GM18867 (cell line): ENCODE measurements at regions not wholly inside any gene's neighbourhood (a gene's known extent, or its start where the extent isn't known, plus 50 kb on each side); places are given as distances from the start of the nearest gene placed in this dataset.

ENCODE experiments used
- ATAC-seq: cut with Tn5 transposase; IDR thresholded peaks from one replicate; pipeline ENCODE4 v1.9.1; 2021; ENCODE audit warnings: mild to moderate bottlenecking, moderate library complexity; ENCODE audit not compliant: unreplicated experiment

DNA sequence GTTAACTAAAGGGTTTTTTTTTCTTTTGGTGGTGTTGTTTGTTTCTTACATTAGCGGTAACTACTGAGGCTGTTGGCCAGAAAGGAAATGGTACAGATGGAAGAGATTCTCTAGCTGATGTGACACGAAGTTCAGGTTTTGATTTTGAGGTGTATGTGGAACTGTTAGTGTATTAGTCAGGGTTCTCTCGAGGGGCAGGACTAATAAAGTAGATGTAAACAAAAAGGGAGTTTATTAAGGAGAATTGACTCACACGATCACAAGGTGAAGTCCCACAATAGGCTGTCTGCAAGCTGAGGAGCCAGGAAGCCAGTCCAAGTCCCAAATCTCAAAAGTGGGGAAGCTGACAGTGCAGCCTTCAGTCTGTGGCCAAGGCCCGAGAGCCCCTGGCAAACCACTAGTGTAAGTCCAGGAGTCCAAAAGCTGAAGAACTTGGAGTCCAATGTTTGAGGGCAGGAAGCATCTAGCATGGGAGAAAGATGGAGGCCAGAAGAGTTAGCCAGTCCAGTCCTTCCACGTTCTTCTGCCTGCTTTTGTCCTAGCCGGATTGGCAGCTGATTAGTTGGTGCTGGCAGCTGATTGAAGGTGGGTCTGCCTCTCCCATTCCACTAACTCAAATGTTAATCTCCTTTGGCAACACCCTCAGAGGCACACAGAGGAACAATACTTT, 577.6 kb downstream of the EFNB2 start:
- ATAC-seq = no peak

DNA sequence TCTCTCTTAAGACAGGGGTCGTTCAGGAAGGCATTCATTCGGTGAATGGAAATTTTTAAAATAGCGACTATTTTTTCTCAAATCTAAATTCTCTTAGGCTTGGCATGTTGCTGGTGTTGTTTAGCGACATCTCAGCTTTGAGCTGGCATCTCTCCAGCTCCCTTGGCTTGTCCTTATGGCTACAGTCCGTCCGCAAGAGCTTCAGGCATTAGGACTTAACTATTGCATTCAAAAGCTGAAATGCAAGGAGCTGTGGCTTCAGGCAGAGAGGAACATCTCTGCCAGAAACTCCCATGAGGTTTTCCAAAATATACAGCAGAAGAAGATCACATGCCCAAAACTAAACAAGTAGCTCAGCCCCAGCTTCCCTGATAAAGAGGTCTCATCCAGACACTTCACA, 578.5 kb downstream of the EFNB2 start:
- no peak for ATAC-seq

DNA sequence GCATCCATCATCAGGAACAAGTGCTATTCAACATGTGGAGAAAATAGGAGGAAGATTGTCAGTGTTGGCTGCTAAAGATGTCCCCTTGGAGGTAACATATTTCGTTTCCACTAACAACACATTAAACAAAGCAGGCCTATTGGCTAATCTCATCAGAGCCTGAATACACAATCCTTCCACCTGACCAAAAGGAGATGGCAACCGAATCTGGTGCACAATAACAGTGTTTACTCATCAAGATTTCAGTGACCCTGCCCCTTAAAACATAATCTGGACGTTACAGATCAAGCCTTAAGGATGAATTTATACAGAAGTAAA, 582.5 kb downstream of the EFNB2 start:
- no peak for ATAC-seq

DNA sequence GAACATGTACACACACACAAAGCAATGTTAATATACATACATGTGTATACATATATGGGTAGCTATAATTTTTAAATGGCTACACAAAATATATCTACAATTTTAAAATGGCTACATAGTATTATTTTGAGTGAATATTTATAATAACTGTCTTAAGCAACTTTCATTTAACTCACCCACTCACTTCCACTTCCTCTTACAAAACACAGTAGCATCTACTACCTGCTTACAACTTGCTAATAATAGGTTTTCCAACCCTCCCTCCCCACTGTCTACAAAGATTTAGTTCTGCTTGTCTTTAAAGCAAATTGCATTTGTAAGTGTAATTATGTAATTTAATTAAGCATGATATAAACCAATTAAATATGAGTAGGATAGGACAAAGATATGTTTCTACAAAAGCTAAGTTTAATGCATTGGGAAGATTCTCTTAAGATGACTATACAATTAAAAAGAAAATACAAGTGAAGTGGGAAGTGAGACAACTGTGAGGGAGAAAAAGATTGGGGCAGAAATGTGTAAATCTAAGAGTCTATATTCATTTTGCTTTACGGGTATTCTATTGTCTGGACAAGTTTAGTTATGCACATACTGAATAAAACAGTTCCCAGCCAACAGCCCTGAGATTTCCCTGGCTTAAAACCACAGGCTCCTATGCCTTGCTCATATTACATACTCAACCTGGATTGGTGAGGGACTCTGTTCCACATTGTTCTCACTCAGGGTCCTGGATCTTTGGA, 583.1 kb downstream of the EFNB2 start:
- no peak for ATAC-seq

DNA sequence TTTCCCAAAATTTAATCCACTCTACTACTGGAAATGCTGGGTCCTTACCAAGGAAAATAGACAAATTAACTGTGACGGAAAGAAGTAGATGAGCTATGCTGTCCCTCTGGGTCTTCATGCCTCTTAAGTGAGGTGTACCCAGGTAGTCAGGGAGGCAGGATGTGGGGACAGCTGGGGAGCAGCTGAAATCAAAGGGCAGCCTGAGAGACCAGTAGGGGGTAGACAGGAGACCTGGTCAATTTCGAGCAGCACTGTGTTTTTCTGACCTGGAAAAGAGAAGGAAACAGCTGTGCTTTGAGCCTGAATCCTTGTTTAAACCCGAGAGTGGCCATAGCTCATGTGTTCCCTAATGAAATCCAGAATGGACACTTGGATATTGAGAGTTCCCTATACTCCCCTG, 587.3 kb downstream of the EFNB2 start:
- ATAC-seq = no peak

DNA sequence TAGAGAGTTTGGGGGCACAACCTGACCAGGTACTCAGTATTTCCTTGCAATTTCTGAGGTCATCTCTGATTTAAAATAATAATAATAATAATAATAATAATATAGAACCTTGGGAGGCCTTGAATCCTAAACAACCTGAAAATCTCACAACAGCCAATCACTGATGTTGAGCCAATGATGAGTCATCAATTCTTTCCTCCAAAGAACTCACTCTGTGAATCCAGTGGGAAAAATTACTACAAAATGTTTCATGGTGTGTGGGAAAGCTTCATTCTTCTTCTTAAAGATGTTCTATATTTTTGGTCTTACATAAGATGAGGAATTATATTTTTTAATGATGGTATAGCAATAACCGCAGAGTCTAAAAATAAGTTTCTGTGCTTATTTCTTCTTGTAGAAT, 594.6 kb downstream of the EFNB2 start:
- no peak for ATAC-seq

DNA sequence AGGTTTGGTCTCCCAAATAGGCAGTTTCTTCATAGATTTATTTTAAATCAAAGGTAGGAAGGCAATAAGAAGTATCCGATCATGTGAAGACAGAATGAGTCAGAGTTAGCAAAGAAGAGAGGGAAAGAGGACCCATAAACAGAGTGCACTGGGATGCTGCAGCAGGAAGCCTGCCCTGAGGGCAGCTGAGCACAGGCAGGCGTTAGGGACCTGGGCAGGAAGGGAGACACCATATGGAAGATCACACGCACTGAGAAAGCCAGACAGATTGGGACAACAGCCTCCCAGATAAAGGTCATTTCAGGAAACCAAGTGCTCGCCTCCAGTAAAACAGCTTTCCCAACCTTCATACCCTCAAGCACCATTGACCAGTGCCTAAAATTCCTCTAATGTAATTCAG, 598.0 kb downstream of the EFNB2 start:
- ATAC-seq = no peak

DNA sequence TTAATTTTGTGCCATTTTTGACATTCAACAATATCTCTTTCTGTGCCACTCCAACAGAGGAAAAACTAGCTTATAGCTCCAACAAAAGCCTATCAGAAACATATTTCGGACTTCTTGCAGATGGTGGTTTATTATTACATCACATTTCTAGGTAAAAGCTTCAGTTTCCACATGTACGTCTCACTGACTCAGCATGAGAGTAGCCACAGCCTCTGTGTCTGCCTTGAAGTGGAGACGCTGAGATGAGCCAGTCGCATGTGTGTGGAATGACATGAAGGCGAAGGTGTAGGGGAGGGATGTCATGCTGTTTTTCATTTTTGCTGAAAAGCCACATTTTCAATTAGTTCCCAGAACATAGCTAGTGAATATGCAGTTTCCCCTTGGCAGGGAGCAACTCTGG, 598.6 kb downstream of the EFNB2 start:
- no peak for ATAC-seq

DNA sequence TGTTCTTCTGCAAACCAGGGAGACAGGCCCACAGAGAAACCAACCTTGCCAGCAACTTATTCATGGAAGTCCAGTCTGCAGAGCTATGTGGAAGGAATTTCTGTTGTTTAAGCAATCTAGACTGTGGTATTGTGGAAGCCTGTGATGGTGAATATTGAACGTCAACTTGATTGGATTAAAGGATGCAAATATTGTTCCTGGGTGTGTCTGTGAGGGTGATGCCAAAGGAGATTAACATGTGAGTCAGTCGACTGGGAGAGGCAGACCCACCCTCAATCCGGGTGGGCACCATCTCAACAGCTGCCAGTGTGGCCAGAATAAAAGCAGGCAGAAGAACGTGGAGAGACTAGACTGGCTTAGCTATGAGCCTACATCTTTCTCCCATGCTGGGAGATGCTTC, 606.0 kb downstream of the EFNB2 start:
- no peak for ATAC-seq

DNA sequence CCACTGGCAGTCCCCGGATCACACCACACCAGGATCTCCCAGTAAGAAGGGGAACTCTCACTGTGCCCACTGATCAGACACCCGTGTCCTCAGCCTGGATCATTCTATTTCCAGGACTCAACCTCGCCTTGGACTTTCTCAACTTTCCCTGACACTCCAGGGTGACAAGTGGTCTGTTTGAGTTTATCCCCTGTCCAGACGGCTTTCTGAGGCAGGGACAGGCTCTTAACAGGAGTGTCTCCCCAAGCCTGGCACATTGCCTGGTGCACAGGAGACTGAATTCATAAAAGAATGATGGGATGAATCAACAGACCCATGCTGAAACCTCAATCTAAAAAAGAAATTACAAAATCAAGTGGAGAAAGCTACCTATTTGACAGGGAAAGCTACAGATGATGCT, 606.6 kb downstream of the EFNB2 start:
- ATAC-seq = no peak

DNA sequence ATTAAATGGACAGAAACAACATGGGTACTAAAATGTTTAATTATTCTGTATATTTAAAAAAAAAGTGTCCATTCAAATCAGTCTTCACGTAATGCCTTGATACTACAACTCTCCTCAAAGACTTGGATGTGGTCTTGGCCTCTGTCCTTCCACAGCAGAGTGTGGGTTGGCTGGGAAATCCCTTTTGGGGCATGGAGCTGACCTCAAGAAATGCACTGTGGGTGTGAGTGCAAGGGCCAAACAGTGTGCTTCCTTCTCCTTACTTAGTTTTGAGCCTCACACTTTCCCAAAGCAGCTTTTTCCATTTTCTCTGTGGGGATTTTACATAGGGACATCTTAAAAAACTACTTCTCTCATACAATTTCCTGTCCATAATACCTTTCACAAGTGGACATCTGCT, 607.4 kb downstream of the EFNB2 start:
- ATAC-seq = no peak

DNA sequence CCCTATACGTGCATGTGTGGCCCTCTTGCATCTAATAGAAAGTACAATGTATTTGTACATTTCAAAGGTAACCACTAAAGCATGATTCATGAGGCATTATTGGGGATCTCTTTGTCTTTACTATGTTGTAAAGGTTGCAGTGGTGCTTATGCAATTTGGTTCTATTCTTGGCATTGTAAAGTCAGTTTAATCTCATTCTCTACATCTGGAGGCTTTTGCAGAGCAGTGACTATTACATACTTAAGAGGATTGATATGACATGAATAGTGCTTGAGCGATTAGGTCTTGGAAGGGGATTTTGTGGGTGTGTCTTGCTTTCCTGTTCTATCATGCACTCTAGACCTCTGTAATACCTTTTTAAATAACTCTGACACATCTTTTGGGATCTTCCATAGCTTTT, 610.0 kb downstream of the EFNB2 start:
- ATAC-seq = no peak

DNA sequence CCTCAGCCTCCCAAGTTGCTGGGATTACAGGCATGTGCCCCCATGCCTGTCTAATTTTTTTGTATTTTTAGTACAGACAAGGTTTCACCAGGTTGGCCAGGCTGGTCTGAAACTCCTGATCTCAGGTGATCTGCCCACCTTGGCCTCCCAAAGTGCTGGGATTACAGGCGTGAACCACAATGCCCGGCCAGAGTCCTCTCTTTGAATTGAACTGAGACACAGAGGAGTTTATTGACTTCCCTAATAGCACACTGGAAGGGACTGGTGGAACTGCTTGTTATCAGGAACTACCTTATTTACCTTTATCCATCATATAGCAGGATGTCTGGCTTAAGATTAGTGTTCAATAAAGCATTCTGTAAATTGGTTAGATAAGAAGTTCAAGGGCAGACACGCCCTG, 613.8 kb downstream of the EFNB2 start:
- ATAC-seq = no peak

DNA sequence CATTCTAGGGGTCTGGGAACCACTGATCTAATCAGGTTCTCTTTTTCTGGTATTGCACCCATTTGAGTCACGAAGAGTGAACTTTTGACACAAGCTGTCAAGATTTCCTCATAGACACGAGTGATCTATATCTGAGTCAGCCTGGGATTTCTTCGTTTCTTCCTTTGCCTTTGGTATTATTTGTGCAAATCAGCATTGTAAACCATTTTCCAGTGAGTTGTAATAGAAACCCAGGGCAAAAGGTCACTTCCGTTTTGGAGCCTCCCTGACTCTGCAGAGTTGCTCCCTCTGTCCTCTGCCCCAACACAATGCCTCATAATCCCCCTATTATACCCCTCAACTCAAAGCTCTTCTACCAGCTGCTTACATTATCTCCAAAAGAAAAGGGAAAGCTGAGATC, 615.1 kb downstream of the EFNB2 start:
- ATAC-seq = no peak

DNA sequence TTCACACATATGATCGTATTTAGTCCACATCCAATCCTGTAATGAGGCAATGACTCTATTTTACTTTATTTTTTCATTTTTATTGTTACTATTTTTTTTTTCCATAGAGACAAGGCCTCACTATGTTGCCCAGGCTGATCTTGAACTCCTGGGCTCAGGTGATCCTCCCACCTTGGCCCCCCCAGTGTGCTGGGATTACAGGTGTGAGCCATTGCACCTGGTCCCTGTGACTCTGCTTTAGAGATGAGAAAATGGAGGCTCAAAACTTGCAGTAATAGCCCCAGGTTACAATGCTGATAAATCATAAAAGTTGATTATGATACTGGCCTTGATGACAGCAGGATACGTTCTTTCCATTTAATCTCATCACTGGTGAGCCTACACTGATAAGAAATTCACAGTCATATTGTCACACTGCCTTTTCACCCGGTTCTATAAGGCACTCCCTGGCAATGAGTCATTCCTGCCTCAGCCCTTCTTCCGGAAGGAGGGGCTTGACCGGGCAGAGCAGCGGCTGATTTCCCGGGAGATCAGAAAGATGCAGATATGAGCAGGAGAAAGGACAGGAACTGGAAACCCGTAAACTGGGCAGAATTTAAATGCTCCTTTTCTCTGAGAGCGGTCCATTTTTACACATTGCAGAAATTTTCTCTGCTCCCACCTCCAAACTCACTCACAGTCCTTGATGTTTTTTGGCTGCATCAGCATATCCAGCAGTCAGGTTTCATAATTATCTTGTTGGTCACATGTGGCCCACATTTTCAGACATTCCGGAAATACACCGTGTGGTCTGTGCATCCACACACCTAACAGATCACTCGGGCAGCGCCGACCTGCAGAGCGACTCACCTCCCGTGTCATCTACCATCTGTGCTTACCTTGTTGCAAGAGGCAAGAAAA, 616.4 kb downstream of the EFNB2 start:
- no peak for ATAC-seq

DNA sequence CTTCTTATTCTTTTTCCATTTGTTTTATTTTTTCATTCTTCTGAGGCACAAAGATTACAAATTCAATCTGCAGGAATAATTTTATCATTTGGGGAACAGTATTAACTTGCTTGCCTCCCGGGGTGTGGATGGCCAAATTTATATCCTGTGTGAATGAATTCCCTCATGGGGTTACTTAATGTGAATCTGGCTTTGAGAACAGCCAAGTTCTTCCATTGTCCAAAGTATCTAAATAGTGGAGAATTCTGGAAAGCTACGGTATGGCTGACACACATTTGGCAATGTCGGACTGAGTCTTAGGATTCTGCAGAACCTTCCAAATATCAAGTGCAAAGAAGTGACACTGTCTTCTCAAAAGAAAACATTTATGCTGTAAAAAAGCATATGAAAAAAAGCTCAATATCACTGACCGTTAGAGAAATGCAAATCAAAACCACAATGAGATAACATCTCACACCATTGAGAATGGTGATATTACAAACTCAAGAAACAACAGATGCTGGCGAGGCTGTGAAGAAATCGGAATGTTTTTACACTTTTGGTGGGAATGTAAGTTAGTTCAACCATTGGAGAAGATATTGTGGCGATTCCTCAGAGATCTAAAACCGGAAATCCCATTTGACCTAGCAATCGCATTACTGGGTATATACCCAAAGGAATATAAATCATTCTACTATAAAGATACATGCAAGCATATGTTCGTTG, 620.2 kb downstream of the EFNB2 start:
- ATAC-seq = no peak

DNA sequence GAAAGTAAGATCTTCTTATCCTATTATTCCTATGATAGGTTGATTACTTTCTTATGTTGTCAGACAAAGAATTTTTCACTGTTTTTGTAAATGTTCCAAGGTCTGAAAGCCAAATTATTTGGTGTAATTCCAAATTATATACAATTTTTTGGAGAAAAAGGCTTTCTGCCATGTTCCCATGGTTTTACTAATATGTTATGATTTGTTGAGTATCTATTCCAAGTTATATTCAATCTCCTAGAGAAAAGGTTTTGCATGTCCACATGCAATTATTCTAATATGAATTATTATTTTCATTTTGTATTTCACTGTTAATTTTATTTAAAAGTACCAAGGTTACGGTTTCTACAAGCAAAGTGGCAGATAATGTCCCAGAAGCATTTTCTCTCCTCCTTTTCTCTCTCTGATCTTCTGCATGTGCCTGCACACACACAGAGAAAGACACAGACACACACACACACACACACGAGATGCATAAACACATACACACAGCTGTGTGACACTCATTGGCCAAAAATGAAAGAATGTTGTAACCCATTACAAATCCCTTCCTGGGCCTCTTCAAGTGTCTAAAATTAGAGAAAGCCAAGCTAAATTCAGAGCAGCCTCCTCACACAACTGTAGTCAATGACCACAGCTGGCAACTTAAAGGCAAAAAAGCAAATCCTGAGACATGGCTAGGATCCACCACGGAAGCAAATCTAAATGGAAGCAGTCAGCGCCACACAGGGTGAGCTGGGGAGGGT, 621.0 kb downstream of the EFNB2 start:
- no peak for ATAC-seq

DNA sequence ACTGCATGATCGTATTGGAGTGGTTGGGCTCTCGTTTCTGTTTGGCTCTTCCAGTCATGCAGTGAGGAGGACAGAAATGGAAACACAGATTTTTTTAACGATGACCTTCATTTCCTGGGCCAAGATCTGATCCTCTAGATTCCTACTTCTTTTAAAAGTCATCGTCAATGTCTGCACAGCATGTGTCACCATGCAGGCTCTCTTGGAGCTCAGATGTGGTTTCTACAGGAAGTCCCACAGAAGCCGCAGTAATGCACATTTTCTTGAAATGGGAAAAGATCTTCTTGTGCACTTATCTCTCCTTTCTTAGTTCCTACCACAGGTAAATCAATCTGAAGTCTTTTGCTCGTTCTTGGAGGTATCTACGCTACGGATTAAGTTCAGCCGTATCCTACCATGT, 626.9 kb downstream of the EFNB2 start:
- ATAC-seq = no peak

DNA sequence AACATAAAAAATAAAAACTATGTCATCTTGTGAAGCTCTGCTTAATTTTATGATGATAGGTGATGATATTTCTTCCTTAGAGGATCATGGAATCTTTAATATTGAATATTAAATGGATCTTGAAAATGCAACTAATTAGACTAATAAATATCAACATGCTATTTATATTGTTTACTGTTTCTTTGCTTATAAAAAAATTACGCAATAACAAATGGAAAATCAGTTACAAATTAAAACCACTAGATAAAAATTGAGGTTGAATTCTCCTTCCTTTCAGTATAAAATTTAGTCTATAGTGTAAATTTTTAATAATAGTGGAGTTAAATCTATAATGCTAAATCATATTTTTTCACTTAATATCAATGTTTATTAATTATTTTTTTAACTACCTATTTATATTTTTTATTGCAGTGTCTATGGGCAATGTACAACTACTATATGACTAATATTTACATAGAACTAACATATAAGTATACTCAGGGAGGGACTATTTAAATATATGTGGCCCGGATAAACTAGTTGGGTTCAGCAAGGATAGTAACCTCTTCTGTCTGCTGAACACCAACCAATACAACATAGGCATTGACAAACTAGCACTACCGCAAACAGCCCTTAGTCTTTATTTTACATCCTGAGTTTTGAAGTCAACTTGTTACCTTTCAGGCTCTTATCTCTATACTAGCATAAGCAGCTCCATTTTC, 628.0 kb downstream of the EFNB2 start:
- no peak for ATAC-seq

DNA sequence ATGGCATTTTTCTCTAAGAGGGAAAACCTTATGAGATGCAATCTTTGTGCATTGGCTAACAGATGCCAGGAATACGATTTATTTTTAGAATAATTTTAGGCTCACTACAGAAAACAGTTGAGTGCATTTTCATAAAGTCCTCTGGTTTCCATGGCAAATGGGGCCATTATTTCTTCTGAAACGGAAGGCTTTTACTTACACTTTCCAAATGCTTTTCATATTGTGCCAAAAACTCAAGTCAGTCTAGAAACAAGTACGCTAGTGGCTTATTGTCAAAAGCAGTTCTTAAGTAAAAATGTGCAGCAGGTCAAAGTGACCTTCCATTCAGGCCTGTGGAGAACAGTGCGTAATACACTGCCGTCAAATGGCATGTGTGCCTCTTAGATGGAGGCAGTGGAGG, 628.7 kb downstream of the EFNB2 start:
- ATAC-seq = no peak
